ENCODE measurements at regions not wholly inside any gene's neighbourhood (a gene's known extent, or its start where the extent isn't known, plus 50 kb on each side); places are given as distances from the start of the nearest gene placed in this dataset.

DNA sequence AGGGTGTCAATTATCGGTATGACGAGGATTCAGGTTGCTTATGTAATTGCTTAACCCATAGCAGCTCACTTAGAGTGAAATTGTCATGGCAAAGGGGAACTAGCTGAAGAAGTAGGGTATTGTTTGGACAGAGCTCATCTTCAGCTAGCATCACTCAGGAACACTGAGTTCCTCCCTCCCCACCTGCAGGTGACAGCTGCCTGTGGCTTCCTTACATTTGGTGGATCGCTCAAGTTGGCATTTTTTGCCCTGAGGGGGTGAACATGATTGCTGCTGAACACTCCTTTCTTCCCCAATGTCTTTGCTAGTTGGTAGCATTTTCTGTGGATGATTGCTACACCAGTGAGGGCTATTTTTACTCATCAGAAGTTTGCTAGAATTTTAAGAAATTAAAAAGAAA, 86.7 kb upstream of the THUMPD2 start:
- TF ChIP-seq CTCF (IDR thresholded peaks at IDR 0.05) = no peak
- TF ChIP-seq POLR2A (IDR thresholded peaks at IDR 0.05) = no peak

Data from ovary (tissue), 3 donors.